DND-41 (cell line): ENCODE measurements at regions not wholly inside any gene's neighbourhood (a gene's known extent, or its start where the extent isn't known, plus 50 kb on each side); places are given as distances from the start of the nearest gene placed in this dataset.
"Not testable (repeated sequence)": the region's sequence is repeated elsewhere in the genome, so short reads cannot be mapped to it uniquely, and the experiment has no call there.

Source experiments
- ATAC-seq: fragments of 200-7000 bp; cut with Tn5 transposase; 3 replicates; pipeline ENCODE4 v1.9.1; 2021; ENCODE audit warnings: low read depth; ENCODE audit not compliant: insufficient read depth
- DNase-seq: peaks from one replicate; pipeline ENCODE4 v3.0.0-alpha.2; 2020
- H2AFZ ChIP-seq: 2 replicates; pipeline ENCODE4 v1.6.0; 2012; ENCODE audit warnings: low read depth, low read length
- H3K27ac ChIP-seq: 2 replicates; pipeline ENCODE4 v1.5.1; 2012; ENCODE audit warnings: low read length, inconsistent platforms
- H3K27me3 ChIP-seq: fragments of 200-600 bp; sonication (generic); 2 replicates; pipeline ENCODE4 v1.6.0; 2012; ENCODE audit warnings: low read length, mild to moderate bottlenecking, inconsistent platforms; ENCODE audit not compliant: insufficient read depth, poor library complexity
- H3K36me3 ChIP-seq: 2 replicates; pipeline ENCODE4 v1.5.1; 2012; ENCODE audit warnings: low read length, inconsistent platforms; ENCODE audit not compliant: insufficient read depth
- H3K4me1 ChIP-seq: 2 replicates; pipeline ENCODE4 v1.5.1; 2012; ENCODE audit warnings: mild to moderate bottlenecking, low read length; ENCODE audit not compliant: insufficient read depth
- H3K4me2 ChIP-seq: 2 replicates; pipeline ENCODE4 v1.6.0; 2012; ENCODE audit warnings: mild to moderate bottlenecking, moderate library complexity, low read length, inconsistent platforms; ENCODE audit not compliant: insufficient read depth
- H3K4me3 ChIP-seq, 2 experiments: fragments of 200-600 bp in 1 of 2; shearing (Covaris generic) in 1 of 2; 2 replicates each; pipeline ENCODE4 v1.5.1; 2012 to 2016; ENCODE audit warnings: inconsistent platforms in 2 of 2, low read length in 2 of 2, mild to moderate bottlenecking in 2 of 2, low read depth in 1 of 2, moderate library complexity in 1 of 2
- H3K79me2 ChIP-seq: 2 replicates; pipeline ENCODE4 v1.6.0; 2012; ENCODE audit warnings: low read length, inconsistent platforms; ENCODE audit not compliant: insufficient read depth
- H3K9ac ChIP-seq: 2 replicates; pipeline ENCODE4 v1.6.0; 2012; ENCODE audit warnings: low read depth, mild to moderate bottlenecking, inconsistent platforms, low read length, moderate library complexity
- H3K9me3 ChIP-seq: 2 replicates; pipeline ENCODE4 v1.5.1; 2012; ENCODE audit warnings: low read length, moderate library complexity, mild to moderate bottlenecking, inconsistent platforms; ENCODE audit not compliant: insufficient read depth, severe bottlenecking
- H4K20me1 ChIP-seq: 2 replicates; pipeline ENCODE4 v1.6.0; 2012; ENCODE audit warnings: low read length; ENCODE audit not compliant: insufficient read depth
- CTCF ChIP-seq: IDR thresholded peaks from 2 replicates; pipeline ENCODE4 v1.5.1; 2012; ENCODE audit warnings: borderline replicate concordance, low read length, moderate library complexity, mild to moderate bottlenecking; ENCODE audit not compliant: poor library complexity, severe bottlenecking; ENCODE audit errors: extremely low read depth
- EZH2 ChIP-seq: IDR thresholded peaks from 3 replicates; pipeline ENCODE4 v1.6.1; 2012; ENCODE audit warnings: borderline replicate concordance, low read depth, mild to moderate bottlenecking, moderate library complexity, low read length, inconsistent platforms; ENCODE audit not compliant: severe bottlenecking

GRCh38 chr7:65453341-65454030 lies 79.8 kb downstream of the ZNF92 start:
- Histone ChIP-seq H3K27ac (no peak overlapping the region), H3K4me2 (no peak overlapping the region), H3K27me3 (no peaks in the 10 kb centered on the region), H3K36me3 (no peaks in the 10 kb centered on the region), H3K4me1 (peaks cover 29% of the 10 kb centered on the region), H2AFZ (no peak overlapping the region), H3K4me3 (no peak overlapping the region), H3K9ac (no peak overlapping the region), H3K9me3 (no peaks in the 10 kb centered on the region), H4K20me1 (no peaks in the 10 kb centered on the region), H3K79me2 (no peaks in the 10 kb centered on the region)
- DNase-seq = no peak
- ATAC-seq = no peak
- TF ChIP-seq CTCF (no peak), EZH2 (no peak)

GRCh38 chr7:65454469-65454868 lies 80.8 kb downstream of the ZNF92 start:
- TF ChIP-seq EZH2 (no peak), CTCF (no peak)
- H3K4me3 ChIP-seq = no peak overlapping the region
- H3K4me1 ChIP-seq = peaks cover 29% of the 10 kb centered on the region
- no peak overlapping the region for H2AFZ ChIP-seq
- no peak overlapping the region for H3K27ac ChIP-seq
- no peaks in the 10 kb centered on the region for H3K27me3 ChIP-seq
- H3K36me3 ChIP-seq = no peaks in the 10 kb centered on the region
- peaks cover 4% of the 10 kb centered on the region for H3K9me3 ChIP-seq
- ATAC-seq (no peak), DNase-seq (no peak)
- no peaks in the 10 kb centered on the region for H3K79me2 ChIP-seq
- H3K9ac ChIP-seq = no peak overlapping the region
- no peak overlapping the region for H3K4me2 ChIP-seq
- no peaks in the 10 kb centered on the region for H4K20me1 ChIP-seq

- H2AFZ ChIP-seq, H3K4me3 ChIP-seq, H3K79me2 ChIP-seq, H3K9me3 ChIP-seq, H3K36me3 ChIP-seq, H4K20me1 ChIP-seq, DNase-seq, H3K27me3 ChIP-seq, H3K27ac ChIP-seq, H3K9ac ChIP-seq, H3K4me2 ChIP-seq, ATAC-seq: not testable (repeated sequence)
- peaks cover 28% of the 10 kb centered on the region for H3K4me1 ChIP-seq
Measured at GRCh38 chr7:65455050-65455449, 81.4 kb downstream of the ZNF92 start.

- no peak for TF ChIP-seq EZH2
- TF ChIP-seq CTCF = no peak
- no peak overlapping the region for H2AFZ ChIP-seq
- ATAC-seq (no peak), DNase-seq (no peak)
- no peaks in the 10 kb centered on the region for H3K36me3 ChIP-seq
- no peak overlapping the region for H3K4me3 ChIP-seq
- no peaks in the 10 kb centered on the region for H3K27me3 ChIP-seq
- peaks cover 8% of the 10 kb centered on the region for H3K4me1 ChIP-seq
- H3K9me3 ChIP-seq = peaks cover 4% of the 10 kb centered on the region
- H4K20me1 ChIP-seq = no peaks in the 10 kb centered on the region
- no peaks in the 10 kb centered on the region for H3K79me2 ChIP-seq
- H3K27ac ChIP-seq = no peak overlapping the region
- H3K9ac ChIP-seq = no peak overlapping the region
- H3K4me2 ChIP-seq = no peak overlapping the region
Measured at GRCh38 chr7:65457705-65458104, 84.0 kb downstream of the ZNF92 start.
